Neural cell (in vitro differentiated cells): ENCODE measurements at regions not wholly inside any gene's neighbourhood (a gene's known extent, or its start where the extent isn't known, plus 50 kb on each side); places are given as distances from the start of the nearest gene placed in this dataset.
"Not testable (repeated sequence)": the region's sequence is repeated elsewhere in the genome, so short reads cannot be mapped to it uniquely, and the experiment has no call there.

Experiments
- H2AFZ ChIP-seq: fragments of 200-600, 300-800 bp; sonication (generic), shearing (Covaris generic); 2 replicates; pipeline ENCODE4 v1.6.0; 2014; ENCODE audit warnings: low read depth, mild to moderate bottlenecking, antibody characterized with exemption, low read length, moderate library complexity
- H3F3A ChIP-seq: fragments of 200-600 bp; shearing (Covaris generic); 2 replicates; pipeline ENCODE4 v1.6.1; 2016; ENCODE audit warnings: mild to moderate bottlenecking, moderate library complexity, mixed read lengths, antibody characterized with exemption, low read length; ENCODE audit not compliant: insufficient read depth, poor library complexity, severe bottlenecking
- H3K27ac ChIP-seq: fragments of 200-600, 300-800 bp; sonication (generic), shearing (Covaris generic); 2 replicates; pipeline ENCODE4 v1.5.1; 2014; ENCODE audit warnings: mild to moderate bottlenecking, low read length, moderate library complexity
- H3K27me3 ChIP-seq: fragments of 300-800, 200-600 bp; sonication (generic), shearing (Covaris generic); 2 replicates; pipeline ENCODE4 v1.6.0; 2014; ENCODE audit warnings: mild to moderate bottlenecking, low read depth, low read length, moderate library complexity; ENCODE audit not compliant: insufficient read depth
- H3K36me3 ChIP-seq: fragments of 300-800, 200-600 bp; sonication (generic), shearing (Covaris generic); 2 replicates; pipeline ENCODE4 v1.5.1; 2014; ENCODE audit warnings: mild to moderate bottlenecking, antibody characterized with exemption, low read length, moderate library complexity; ENCODE audit not compliant: insufficient read depth
- H3K4me2 ChIP-seq: fragments of 300-800, 200-600 bp; sonication (generic), shearing (Covaris generic); 2 replicates; pipeline ENCODE4 v1.6.0; 2014; ENCODE audit warnings: mild to moderate bottlenecking, low read length
- H3K4me3 ChIP-seq: fragments of 300-800, 200-600 bp; sonication (generic), shearing (Covaris generic); 2 replicates; pipeline ENCODE4 v1.5.1; 2014; ENCODE audit warnings: mild to moderate bottlenecking, low read length, moderate library complexity
- H3K79me2 ChIP-seq: fragments of 200-600 bp; shearing (Covaris generic); replicated peaks from 2 replicates; pipeline ENCODE4 v1.6.0; 2014; ENCODE audit warnings: mild to moderate bottlenecking, low read length, moderate library complexity; ENCODE audit not compliant: insufficient read depth
- H3K9ac ChIP-seq: fragments of 300-800, 200-600 bp; sonication (generic), shearing (Covaris generic); 2 replicates; pipeline ENCODE4 v1.6.1; 2016; ENCODE audit warnings: mild to moderate bottlenecking, low read length, mixed read lengths
- H3K9me2 ChIP-seq: fragments of 200-600 bp; shearing (Covaris generic); 2 replicates; pipeline ENCODE4 v1.6.1; 2016; ENCODE audit warnings: mild to moderate bottlenecking, low read length, mixed read lengths; ENCODE audit not compliant: insufficient read depth
- H3K9me3 ChIP-seq: fragments of 200-600, 300-800 bp; sonication (generic), shearing (Covaris generic); 2 replicates; pipeline ENCODE4 v1.6.1; 2016; ENCODE audit warnings: mild to moderate bottlenecking, mixed run types, low read length, moderate library complexity, mixed read lengths
- H4K20me1 ChIP-seq: fragments of 200-600 bp; shearing (Covaris generic); 2 replicates; pipeline ENCODE4 v1.6.1; 2016; ENCODE audit warnings: mild to moderate bottlenecking, mixed run types; ENCODE audit not compliant: insufficient read depth
- EP300 ChIP-seq: fragments of 450-650 bp; conservative IDR thresholded peaks from 2 replicates; pipeline ENCODE4 v1.6.1; 2014; ENCODE audit warnings: antibody characterized with exemption, mild to moderate bottlenecking, moderate library complexity; ENCODE audit not compliant: poor library complexity, severe bottlenecking
- EZH2 ChIP-seq: fragments of 200-600, 300-800 bp; shearing (Covaris generic), sonication (generic); IDR thresholded peaks from 2 replicates; pipeline ENCODE4 v1.6.1; 2014; ENCODE audit warnings: antibody characterized with exemption, low read length, borderline replicate concordance, mild to moderate bottlenecking; ENCODE audit not compliant: insufficient read depth, poor library complexity, severe bottlenecking
- MXI1 ChIP-seq: fragments of 450-650 bp; conservative IDR thresholded peaks from 2 replicates; pipeline ENCODE4 v1.6.1; 2014; ENCODE audit warnings: antibody characterized with exemption, mild to moderate bottlenecking; ENCODE audit not compliant: poor library complexity, severe bottlenecking
- POLR2AphosphoS5 ChIP-seq: IDR thresholded peaks from 2 replicates; pipeline ENCODE4 v1.6.1; 2012
- RAD21 ChIP-seq: fragments of 450-650 bp; conservative IDR thresholded peaks from 2 replicates; pipeline ENCODE4 v1.6.1; 2014; ENCODE audit warnings: antibody characterized with exemption, mild to moderate bottlenecking, moderate library complexity
- REST ChIP-seq: IDR thresholded peaks from 2 replicates; pipeline ENCODE4 v1.6.1; 2012; ENCODE audit warnings: borderline replicate concordance
- SMC3 ChIP-seq: fragments of 450-650 bp; conservative IDR thresholded peaks from 2 replicates; pipeline ENCODE4 v1.6.1; 2014; ENCODE audit warnings: antibody characterized with exemption, mild to moderate bottlenecking, moderate library complexity; ENCODE audit not compliant: poor library complexity
- TAF1 ChIP-seq: IDR thresholded peaks from 2 replicates; pipeline ENCODE4 v1.6.1; 2012; ENCODE audit warnings: low read depth
- TF ChIP-seq, protein P1 (sequence below): fragments of 450-650 bp; IDR thresholded peaks from 2 replicates; pipeline ENCODE4 v1.5.1; 2014; ENCODE audit warnings: antibody characterized with exemption, mild to moderate bottlenecking, moderate library complexity; ENCODE audit not compliant: poor library complexity, severe bottlenecking

- Histone ChIP-seq H3K27me3 (no peaks in the 10 kb centered on the region), H3K36me3 (no peaks in the 10 kb centered on the region), H3K79me2 (no peaks in the 10 kb centered on the region), H3K9ac (no peak overlapping the region), H3K27ac (no peak overlapping the region), H4K20me1 (no peaks in the 10 kb centered on the region), H3K9me3 (no peaks in the 10 kb centered on the region), H3F3A (no peaks in the 10 kb centered on the region), H3K4me2 (no peak overlapping the region), H3K4me3 (no peak overlapping the region), H2AFZ (no peak overlapping the region), H3K9me2 (no peaks in the 10 kb centered on the region)
- TF ChIP-seq, protein P1, sequence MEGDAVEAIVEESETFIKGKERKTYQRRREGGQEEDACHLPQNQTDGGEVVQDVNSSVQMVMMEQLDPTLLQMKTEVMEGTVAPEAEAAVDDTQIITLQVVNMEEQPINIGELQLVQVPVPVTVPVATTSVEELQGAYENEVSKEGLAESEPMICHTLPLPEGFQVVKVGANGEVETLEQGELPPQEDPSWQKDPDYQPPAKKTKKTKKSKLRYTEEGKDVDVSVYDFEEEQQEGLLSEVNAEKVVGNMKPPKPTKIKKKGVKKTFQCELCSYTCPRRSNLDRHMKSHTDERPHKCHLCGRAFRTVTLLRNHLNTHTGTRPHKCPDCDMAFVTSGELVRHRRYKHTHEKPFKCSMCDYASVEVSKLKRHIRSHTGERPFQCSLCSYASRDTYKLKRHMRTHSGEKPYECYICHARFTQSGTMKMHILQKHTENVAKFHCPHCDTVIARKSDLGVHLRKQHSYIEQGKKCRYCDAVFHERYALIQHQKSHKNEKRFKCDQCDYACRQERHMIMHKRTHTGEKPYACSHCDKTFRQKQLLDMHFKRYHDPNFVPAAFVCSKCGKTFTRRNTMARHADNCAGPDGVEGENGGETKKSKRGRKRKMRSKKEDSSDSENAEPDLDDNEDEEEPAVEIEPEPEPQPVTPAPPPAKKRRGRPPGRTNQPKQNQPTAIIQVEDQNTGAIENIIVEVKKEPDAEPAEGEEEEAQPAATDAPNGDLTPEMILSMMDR: no peak
- TF ChIP-seq POLR2AphosphoS5 (peak; percentile 49), REST (no peak), RAD21 (no peak), MXI1 (no peak), TAF1 (no peak), EZH2 (no peak), EP300 (no peak)
Observed at GRCh38 chr5:14996997-14997396, 125.4 kb upstream of the ANKH start.

GRCh38 chr5:14995229-14995628, 123.7 kb upstream of the ANKH start:
- Histone ChIP-seq H3F3A (no peaks in the 10 kb centered on the region), H3K27me3 (no peaks in the 10 kb centered on the region), H3K36me3 (no peaks in the 10 kb centered on the region), H4K20me1 (no peaks in the 10 kb centered on the region), H3K9me2 (no peaks in the 10 kb centered on the region), H3K4me3 (no peak overlapping the region), H3K9me3 (no peaks in the 10 kb centered on the region), H3K27ac (no peak overlapping the region), H3K9ac (no peak overlapping the region), H3K4me2 (no peak overlapping the region), H2AFZ (no peak overlapping the region), H3K79me2 (no peaks in the 10 kb centered on the region)
- TF ChIP-seq, protein P1: no peak
- TF ChIP-seq EP300: no peak
- TF ChIP-seq SMC3: no peak
- no peak for TF ChIP-seq EZH2
- TF ChIP-seq MXI1: no peak
- no peak for TF ChIP-seq RAD21
- TF ChIP-seq REST: no peak
- TF ChIP-seq POLR2AphosphoS5: no peak
- TF ChIP-seq TAF1: no peak

- H3K4me2 ChIP-seq, H3K9me2 ChIP-seq, H4K20me1 ChIP-seq, H2AFZ ChIP-seq, H3F3A ChIP-seq, H3K4me3 ChIP-seq, H3K9me3 ChIP-seq, H3K27me3 ChIP-seq, H3K36me3 ChIP-seq, H3K27ac ChIP-seq, H3K9ac ChIP-seq, H3K79me2 ChIP-seq: not testable (repeated sequence)
Observed at GRCh38 chr5:14993459-14994133, 122.0 kb upstream of the ANKH start.
